SW480 (cell line): ENCODE measurements at regions not wholly inside any gene's neighbourhood (a gene's known extent, or its start where the extent isn't known, plus 50 kb on each side); places are given as distances from the start of the nearest gene placed in this dataset.
"Not testable (repeated sequence)": the region's sequence is repeated elsewhere in the genome, so short reads cannot be mapped to it uniquely, and the experiment has no call there.

ENCODE experiments used
- DNase-seq: peaks from one replicate; pipeline ENCODE4 v3.0.0-alpha.2; 2016; ENCODE audit warnings: low spot score

GRCh38 chr4:126986828-126987227, 645.9 kb upstream of the INTU start:
- no peak for DNase-seq

- DNase-seq: no peak
Measured at GRCh38 chr4:126991965-126992364, 640.8 kb upstream of the INTU start.

DNA sequence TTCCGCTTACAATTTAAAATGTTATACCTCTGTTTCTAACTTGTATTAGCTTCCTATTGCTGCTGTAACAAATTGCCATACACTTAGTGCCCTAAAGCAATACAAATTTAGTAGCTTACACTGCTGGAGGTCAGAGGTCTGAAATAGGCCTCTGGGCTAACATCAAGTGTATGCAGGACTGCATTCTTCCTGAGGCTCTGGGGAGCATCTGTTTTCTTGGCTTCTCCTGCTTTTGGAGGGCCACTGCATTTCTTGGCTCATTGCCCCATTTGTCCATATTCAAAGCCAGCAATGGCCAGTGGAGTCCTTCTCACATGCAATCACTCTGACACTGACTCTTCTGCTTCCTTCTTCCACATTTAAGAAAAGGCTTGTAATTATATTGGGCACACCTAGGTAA, 639.8 kb upstream of the INTU start:
- no peak for DNase-seq

DNA sequence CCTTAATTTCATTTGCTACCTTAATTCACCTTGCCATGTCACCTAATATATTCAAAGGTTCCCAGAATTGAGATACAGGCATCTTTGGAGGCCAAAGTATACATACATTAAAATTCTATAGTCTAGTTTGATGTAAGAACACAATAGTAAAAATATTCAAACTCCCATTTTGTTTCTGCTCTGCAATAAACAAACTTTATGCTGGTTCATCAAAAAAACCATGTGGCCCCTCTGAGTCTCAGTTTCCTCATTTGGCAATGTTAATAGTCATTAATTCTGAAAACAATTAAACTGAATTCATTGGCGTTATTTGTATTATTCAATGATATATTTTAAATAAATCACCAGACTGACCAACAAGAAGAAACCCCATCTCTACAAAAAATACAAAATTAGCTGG, 639.4 kb upstream of the INTU start:
- no peak for DNase-seq

DNA sequence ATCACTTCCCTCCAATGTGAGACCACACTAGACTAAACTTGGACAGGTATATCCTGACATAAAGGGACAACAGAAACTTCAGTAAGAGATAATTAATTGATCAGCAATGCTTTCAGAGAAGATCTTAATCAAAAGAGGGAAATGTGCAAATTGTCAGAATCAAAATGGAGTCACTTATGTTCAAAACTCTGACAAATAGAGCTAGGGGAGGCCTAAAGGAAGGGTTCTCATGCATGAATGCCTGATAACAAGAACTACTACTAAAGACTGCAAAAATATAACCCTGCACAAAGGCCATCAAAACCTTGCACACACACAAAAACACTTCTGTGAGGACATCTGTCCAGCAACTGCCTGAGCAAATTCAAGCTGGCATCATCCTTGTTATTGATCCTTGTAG, 637.5 kb upstream of the INTU start:
- DNase-seq: no peak

- DNase-seq: no peak
Measured at GRCh38 chr4:127000110-127000509, 632.6 kb upstream of the INTU start.

DNA sequence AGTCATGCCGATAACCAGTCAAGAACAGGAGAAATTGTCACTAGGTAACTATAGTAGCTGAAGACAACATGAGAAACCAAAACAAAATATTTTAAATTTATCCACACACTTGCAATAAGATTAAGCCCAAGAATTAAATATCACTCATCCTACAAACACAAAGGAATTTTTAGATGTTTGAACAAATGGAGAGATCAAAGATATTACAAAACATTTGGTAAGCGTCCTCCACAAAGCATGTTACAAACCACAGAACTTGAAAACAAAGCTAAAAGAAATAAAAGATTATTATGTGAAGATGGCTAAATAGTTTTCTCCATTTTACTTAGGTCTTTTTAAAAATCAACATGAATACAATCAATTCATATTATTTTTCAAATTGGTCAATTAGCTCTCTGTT, 631.9 kb upstream of the INTU start:
- DNase-seq: no peak

- no peak for DNase-seq
Measured at GRCh38 chr4:127001933-127002332, 630.8 kb upstream of the INTU start.

DNA sequence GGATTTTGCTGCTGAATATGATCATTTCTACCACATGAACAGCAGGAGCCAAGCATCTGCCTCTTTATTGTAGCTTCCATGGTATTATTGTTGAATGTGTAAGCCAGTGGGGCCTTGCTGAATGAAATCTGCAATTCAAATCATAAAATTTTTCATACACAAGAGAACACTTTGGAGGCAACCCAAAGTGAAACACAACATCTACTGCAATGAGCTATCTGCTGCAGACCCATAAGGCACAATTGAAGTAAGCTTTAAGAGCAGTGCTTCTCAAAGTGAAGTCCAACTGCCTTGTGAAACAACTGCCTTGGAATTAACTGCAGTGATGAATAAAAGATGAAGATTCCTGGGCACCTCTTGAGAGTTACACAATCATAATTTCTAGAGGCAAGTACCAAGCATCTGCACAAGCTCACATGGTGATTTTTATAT, 626.3 kb upstream of the INTU start:
- DNase-seq: no peak

- DNase-seq: no peak
Measured at GRCh38 chr4:127007305-127007704, 625.5 kb upstream of the INTU start.

- no peak for DNase-seq
Measured at GRCh38 chr4:127012549-127012948, 620.2 kb upstream of the INTU start.

GRCh38 chr4:127015667-127016117, 617.1 kb upstream of the INTU start:
- DNase-seq: no peak

- DNase-seq: no peak
Measured at GRCh38 chr4:127018381-127018780, 614.4 kb upstream of the INTU start.

DNA sequence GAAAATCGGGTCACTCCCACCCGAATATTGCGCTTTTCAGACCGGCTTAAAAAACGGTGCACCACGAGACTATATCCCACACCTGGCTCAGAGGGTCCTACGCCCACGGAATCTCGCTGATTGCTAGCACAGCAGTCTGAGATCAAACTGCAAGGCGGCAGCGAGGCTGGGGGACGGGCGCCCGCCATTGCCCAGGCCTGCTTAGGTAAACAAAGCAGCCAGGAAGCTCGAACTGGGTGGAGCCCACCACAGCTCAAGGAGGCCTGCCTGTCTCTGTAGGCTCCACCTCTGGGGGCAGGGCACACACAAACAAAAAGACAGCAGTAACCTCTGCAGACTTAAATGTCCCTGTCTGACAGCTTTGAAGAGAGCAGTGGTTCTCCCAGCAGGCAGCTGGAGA, 611.9 kb upstream of the INTU start:
- DNase-seq: not testable (repeated sequence)

DNA sequence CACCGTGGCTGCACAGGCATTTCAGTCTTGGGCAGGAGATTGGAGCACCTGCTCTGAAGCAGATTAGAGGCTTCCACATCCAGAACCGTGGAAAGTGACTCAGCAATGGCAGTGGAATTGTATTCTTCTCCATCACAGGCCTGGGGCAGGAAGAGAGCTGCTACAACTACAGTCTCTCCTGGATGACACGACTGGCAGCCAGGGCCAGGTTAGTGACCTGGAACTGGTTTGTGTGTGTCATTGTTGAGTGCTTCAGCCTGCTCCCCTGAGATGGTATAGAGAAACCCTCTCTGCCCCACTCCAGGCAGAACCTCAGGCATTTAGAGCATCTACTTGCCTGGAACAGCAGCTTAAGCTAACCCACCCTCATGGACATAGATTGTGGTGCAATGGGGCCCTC, 596.5 kb upstream of the INTU start:
- DNase-seq: no peak

DNA sequence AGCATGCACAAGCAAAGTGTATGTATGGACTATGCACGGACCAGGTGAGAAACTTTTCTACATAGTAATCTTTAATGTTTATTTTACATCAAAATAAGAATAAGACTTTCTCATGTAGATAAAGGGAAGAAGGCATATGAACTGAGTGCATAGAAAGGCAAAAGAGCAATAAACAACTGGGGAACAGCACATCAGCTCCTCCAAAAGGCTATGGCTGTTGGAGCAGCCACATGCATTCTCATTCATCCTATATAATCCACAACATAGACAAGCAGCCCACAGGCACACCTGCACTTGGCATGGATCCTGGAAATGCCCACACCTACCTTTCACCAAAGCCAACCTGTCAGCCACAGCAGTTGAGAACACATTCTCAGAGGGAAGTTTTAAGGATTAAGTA, 586.9 kb upstream of the INTU start:
- no peak for DNase-seq

DNA sequence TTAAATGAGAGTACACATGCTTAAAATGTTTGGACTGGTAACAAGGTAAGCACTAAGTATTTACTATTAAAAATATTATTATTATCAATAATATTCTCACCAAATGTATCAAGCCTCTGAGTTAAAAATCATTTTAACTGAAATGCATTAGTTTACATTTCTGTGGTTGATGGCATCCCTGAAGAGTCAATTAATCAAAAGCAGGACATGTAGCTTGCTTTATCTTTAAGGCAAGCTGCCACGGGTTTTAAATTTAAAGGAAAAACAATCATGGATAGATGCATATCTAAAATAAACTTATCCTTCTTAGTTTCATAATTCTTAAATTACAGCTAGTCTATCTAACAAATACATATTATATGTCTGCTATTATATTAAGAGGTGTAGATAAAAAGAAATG, 584.8 kb upstream of the INTU start:
- DNase-seq: no peak

GRCh38 chr4:127048376-127049044, 584.2 kb upstream of the INTU start:
- DNase-seq: no peak

GRCh38 chr4:127049526-127049925, 583.2 kb upstream of the INTU start:
- DNase-seq: no peak

GRCh38 chr4:127052742-127053141, 580.0 kb upstream of the INTU start:
- no peak for DNase-seq

DNA sequence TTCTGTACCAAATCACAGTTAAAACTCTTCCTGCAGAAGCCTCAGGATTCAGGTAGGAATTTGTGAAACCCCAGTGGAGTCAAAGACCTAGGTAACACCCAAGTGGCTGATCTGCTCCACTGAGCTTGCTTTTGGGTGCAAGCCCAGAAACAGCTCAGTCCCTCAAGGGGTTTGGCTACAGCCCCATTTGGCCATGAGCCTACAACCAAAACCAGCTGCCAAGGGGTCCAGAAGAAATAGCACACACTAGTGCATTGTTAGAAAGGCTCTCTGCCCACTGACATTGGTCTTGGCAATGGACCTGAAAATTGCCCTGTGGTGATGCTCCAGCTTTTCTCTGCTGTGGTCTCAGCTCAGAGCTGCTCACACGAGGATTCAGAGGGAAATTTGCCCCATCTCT, 577.4 kb upstream of the INTU start:
- no peak for DNase-seq

GRCh38 chr4:127069675-127070074, 563.1 kb upstream of the INTU start:
- no peak for DNase-seq

DNA sequence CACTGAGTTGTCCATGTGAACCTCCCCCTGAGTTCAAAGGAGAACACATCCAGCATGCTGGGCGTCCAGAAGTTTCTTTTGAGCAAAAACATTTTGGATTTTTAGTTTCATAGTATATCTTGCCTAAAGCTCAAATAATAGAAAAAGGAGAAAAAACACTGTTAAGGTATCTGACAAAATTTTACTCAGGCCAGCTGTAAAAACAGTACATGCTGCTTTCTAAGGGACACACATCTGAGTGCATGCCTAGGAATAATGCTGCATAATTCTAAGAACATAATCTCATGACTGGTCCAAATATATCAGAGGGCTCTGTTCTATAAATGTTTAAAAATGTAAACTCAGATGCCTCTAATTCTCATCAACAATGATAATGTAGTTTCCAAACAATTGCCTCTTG, 561.3 kb upstream of the INTU start:
- DNase-seq: no peak

GRCh38 chr4:127080141-127080540, 552.6 kb upstream of the INTU start:
- no peak for DNase-seq

GRCh38 chr4:127081041-127081440, 551.7 kb upstream of the INTU start:
- no peak for DNase-seq
